Retinal pigment epithelial cell (primary cell): ENCODE measurements at regions not wholly inside any gene's neighbourhood (a gene's known extent, or its start where the extent isn't known, plus 50 kb on each side); places are given as distances from the start of the nearest gene placed in this dataset.

Experiments used
- DNase-seq: peaks from one replicate; pipeline ENCODE4 v3.0.0-alpha.2; 2010; ENCODE audit warnings: low read depth
- H3K4me3 ChIP-seq: 2 replicates; pipeline ENCODE4 v1.5.1; 2011; ENCODE audit warnings: mild to moderate bottlenecking, low read length, control low read depth, moderate library complexity
- TF ChIP-seq, protein P1 (sequence below): conservative IDR thresholded peaks from 2 replicates; pipeline ENCODE4 v1.5.1; 2011; ENCODE audit warnings: low read depth, low read length, control low read depth, inconsistent platforms

- H3K4me3 ChIP-seq: no peak overlapping the region
- no peak for DNase-seq
- TF ChIP-seq, protein P1, sequence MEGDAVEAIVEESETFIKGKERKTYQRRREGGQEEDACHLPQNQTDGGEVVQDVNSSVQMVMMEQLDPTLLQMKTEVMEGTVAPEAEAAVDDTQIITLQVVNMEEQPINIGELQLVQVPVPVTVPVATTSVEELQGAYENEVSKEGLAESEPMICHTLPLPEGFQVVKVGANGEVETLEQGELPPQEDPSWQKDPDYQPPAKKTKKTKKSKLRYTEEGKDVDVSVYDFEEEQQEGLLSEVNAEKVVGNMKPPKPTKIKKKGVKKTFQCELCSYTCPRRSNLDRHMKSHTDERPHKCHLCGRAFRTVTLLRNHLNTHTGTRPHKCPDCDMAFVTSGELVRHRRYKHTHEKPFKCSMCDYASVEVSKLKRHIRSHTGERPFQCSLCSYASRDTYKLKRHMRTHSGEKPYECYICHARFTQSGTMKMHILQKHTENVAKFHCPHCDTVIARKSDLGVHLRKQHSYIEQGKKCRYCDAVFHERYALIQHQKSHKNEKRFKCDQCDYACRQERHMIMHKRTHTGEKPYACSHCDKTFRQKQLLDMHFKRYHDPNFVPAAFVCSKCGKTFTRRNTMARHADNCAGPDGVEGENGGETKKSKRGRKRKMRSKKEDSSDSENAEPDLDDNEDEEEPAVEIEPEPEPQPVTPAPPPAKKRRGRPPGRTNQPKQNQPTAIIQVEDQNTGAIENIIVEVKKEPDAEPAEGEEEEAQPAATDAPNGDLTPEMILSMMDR: no peak
Observed at GRCh38 chr10:36183726-36184125, 541.6 kb upstream of the FZD8 start.

DNA sequence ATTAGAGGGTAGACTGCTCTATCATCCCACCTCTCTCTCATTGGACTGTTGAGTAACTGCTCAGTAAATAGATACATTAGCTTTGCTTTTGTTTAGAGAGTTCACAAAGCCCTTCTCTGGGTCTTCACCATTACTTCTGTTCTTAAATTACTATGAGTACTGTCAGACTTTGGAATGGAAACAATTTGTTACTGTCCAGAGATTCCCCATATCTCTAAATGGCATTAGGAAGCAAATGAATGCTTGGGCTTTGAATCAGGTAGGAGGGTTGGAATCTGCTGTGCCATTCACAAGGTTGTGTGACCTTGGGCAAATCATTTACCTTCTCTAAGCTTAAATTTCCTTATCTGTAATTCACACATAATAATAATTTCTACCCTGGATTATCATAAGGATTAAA is 541.0 kb upstream of the FZD8 start:
- TF ChIP-seq, protein P1: no peak
- no peak for DNase-seq
- no peak overlapping the region for H3K4me3 ChIP-seq

DNA sequence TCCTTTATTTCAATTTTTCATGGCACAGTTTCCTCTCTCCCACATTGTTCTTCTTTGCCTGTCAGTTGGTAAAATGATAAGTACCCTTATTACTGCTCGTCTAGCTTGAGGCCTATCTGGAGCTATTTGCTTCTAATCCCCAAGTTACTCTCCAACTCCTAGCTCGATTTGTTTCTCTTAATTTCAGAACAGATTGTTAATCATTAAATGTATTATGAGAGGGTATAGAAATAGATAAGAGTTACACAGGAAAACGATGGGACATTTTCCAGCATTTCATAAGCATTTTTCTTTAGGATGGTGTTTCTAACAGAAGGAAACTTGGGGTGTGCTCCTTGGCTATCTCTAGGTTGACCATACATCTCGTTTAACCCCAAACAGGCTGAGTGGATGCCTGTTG is 540.5 kb upstream of the FZD8 start:
- DNase-seq: no peak
- no peak overlapping the region for H3K4me3 ChIP-seq
- TF ChIP-seq, protein P1: no peak

DNA sequence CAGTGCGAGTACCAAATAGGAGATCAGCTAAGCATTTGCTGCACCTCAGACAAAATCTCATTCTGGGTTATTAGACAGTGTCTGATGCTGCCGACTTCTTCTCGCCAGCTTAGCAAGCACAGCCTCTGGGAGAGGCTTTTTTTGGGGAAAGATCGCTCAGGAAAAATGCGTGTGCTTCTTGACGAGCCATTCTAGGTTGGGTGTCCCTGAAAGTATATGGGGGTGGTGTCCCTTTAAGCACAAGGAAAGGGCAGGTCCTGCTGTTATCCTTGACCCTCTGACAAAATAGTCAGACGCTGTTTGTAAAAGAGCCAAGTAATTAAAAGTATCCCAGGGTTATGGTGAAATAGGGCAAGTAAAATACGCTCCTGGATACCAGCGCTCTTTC is 540.1 kb upstream of the FZD8 start:
- TF ChIP-seq, protein P1: no peak
- DNase-seq: no peak

GRCh38 chr10:36181426-36182178 is 539.5 kb upstream of the FZD8 start:
- no peak overlapping the region for H3K4me3 ChIP-seq
- TF ChIP-seq, protein P1: no peak
- DNase-seq: no peak

More for the DNA sequence above, 540.1 kb upstream of the FZD8 start:
- no peak overlapping the region for H3K4me3 ChIP-seq

- no peak overlapping the region for H3K4me3 ChIP-seq
- TF ChIP-seq, protein P1: no peak
- no peak for DNase-seq
Observed at GRCh38 chr10:36178616-36179015, 536.5 kb upstream of the FZD8 start.

DNA sequence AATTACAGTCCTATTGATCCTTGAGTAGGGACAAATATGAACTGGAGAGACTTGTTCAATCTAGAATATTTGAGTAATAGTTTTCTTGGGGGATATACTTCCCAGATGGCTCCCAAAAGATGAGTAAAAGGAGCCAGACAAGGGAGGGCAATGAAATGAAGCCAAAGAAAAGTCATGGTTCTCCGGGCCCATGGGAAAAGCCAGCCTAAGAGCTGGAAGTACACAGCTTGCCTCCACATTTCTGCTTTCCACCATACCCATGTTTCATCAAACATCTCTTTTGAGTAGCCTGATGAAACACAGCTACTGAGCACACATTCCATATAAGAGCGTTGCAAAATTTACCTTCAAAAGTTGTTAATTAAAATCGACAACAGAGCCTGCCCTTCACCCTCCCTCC is 535.0 kb upstream of the FZD8 start:
- TF ChIP-seq, protein P1: no peak
- DNase-seq: no peak
- H3K4me3 ChIP-seq: no peak overlapping the region
